GM23248 (cell line): ENCODE measurements at regions not wholly inside any gene's neighbourhood (a gene's known extent, or its start where the extent isn't known, plus 50 kb on each side); places are given as distances from the start of the nearest gene placed in this dataset.
"Not testable (repeated sequence)": the region's sequence is repeated elsewhere in the genome, so short reads cannot be mapped to it uniquely, and the experiment has no call there.

Experiments
- DNase-seq: peaks from one replicate; pipeline ENCODE4 v3.0.0-alpha.2; 2015
- H2AFZ ChIP-seq: fragments of 200-600 bp; sonication (generic); 2 replicates; pipeline ENCODE4 v1.6.1; 2016; ENCODE audit warnings: antibody characterized with exemption
- H3F3A ChIP-seq: fragments of 200-600 bp; sonication (generic); 2 replicates; pipeline ENCODE4 v1.6.1; 2016; ENCODE audit warnings: mild to moderate bottlenecking, antibody characterized with exemption, mixed run types; ENCODE audit not compliant: insufficient read depth
- H3K27ac ChIP-seq: fragments of 200-600 bp; sonication (generic); 2 replicates; pipeline ENCODE4 v1.5.1; 2016; ENCODE audit warnings: mild to moderate bottlenecking
- H3K27me3 ChIP-seq: fragments of 200-600 bp; sonication (generic); replicated peaks from 2 replicates; pipeline ENCODE4 v1.6.1; 2016; ENCODE audit warnings: mild to moderate bottlenecking; ENCODE audit not compliant: insufficient read depth
- H3K36me3 ChIP-seq: fragments of 200-600 bp; sonication (generic); 2 replicates; pipeline ENCODE4 v1.6.1; 2016; ENCODE audit warnings: low read depth, mild to moderate bottlenecking
- H3K4me1 ChIP-seq: fragments of 200-600 bp; sonication (generic); 2 replicates; pipeline ENCODE4 v1.6.1; 2016; ENCODE audit warnings: mild to moderate bottlenecking; ENCODE audit not compliant: insufficient read depth
- H3K4me2 ChIP-seq: fragments of 200-600 bp; sonication (generic); one replicate; pipeline ENCODE4 v1.6.1; 2016; ENCODE audit warnings: mild to moderate bottlenecking; ENCODE audit not compliant: unreplicated experiment
- H3K4me3 ChIP-seq: fragments of 200-600 bp; sonication (generic); 2 replicates; pipeline ENCODE4 v1.5.1; 2016; ENCODE audit warnings: mild to moderate bottlenecking
- H3K79me2 ChIP-seq: fragments of 200-600 bp; sonication (generic); 2 replicates; pipeline ENCODE4 v1.6.1; 2016; ENCODE audit warnings: mild to moderate bottlenecking; ENCODE audit not compliant: insufficient read depth
- H3K9ac ChIP-seq: fragments of 200-600 bp; sonication (generic); 2 replicates; pipeline ENCODE4 v1.6.1; 2016; ENCODE audit warnings: mild to moderate bottlenecking
- H3K9me2 ChIP-seq: fragments of 200-600 bp; sonication (generic); 2 replicates; pipeline ENCODE4 v1.6.1; 2016; ENCODE audit warnings: mixed run types, mild to moderate bottlenecking, moderate library complexity; ENCODE audit not compliant: insufficient read depth
- H3K9me3 ChIP-seq: fragments of 200-600 bp; sonication (generic); one replicate; pipeline ENCODE4 v1.6.1; 2017; ENCODE audit warnings: low read depth
- H4K20me1 ChIP-seq: fragments of 200-600 bp; sonication (generic); 2 replicates; pipeline ENCODE4 v1.6.0; 2016; ENCODE audit not compliant: insufficient read depth
- EZH2 ChIP-seq: fragments of 200-600 bp; sonication (generic); IDR thresholded peaks from 2 replicates; pipeline ENCODE4 v1.6.1; 2018; ENCODE audit warnings: antibody characterized with exemption, mild to moderate bottlenecking; ENCODE audit not compliant: insufficient read depth, poor library complexity, severe bottlenecking
- EZH2phosphoT487 ChIP-seq: fragments of 200-600 bp; sonication (generic); IDR thresholded peaks from 2 replicates; pipeline ENCODE4 v1.6.1; 2018; ENCODE audit warnings: antibody characterized with exemption, moderate library complexity, mild to moderate bottlenecking, low read depth; ENCODE audit not compliant: insufficient read depth
- WGBS, 2 experiments: methylation state at CpG; one replicate each; pipeline ENCODE4 v1.1.6; 2015 to 2017; ENCODE audit warnings: low lambda C conversion rate in 2 of 2, low coverage in 1 of 2; ENCODE audit errors: missing lambda C conversion rate in 2 of 2; 5-methylcytosine and 5-hydroxymethylcytosine counted together
- in situ Hi-C: fragments of 300-500 bp; cut with MboI; formaldehyde crosslinking; loops from 2 replicates; pipeline ENCODE4 v1.15.0; 2020

DNA sequence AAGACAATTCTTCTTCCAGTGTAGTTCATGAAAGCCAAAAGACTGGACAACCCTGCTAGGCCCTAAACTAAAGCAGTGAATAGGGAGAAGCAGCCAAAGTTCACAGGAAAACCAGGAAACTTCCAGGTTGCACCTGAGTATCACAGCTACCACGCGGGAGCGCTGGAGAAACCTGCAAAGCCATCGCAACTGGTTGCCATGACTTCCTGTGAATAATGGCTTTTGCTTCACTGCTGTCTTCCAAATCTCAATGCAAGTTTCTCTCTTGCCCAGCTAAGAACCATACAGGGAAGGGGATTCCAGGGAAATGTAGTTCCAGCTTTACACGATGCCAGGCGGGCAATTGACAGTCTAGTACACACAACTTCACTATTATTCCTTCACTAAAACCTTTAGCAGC, 114.1 kb downstream of the GXYLT1 start:
- no peaks in the 10 kb centered on the region for H3K36me3 ChIP-seq
- 76 to 85% methylated on average over 6 of the region's 6 CpGs for WGBS, 2 experiments
- H3K4me2 ChIP-seq: no peak overlapping the region
- no peaks in the 10 kb centered on the region for H4K20me1 ChIP-seq
- in situ Hi-C loops: no loop called here
- H3K9me3 ChIP-seq: no peaks in the 10 kb centered on the region
- H3K79me2 ChIP-seq: no peaks in the 10 kb centered on the region
- H3K27ac ChIP-seq: no peak overlapping the region
- no peak for TF ChIP-seq EZH2
- TF ChIP-seq EZH2phosphoT487: no peak
- H3K4me3 ChIP-seq: no peak overlapping the region
- no peak for DNase-seq
- H2AFZ ChIP-seq: no peak overlapping the region
- H3K27me3 ChIP-seq: 0 out of 2 replicates have a peak, but pooled peaks cover 3% of the 10 kb centered on the region
- no peak overlapping the region for H3K9ac ChIP-seq
- H3K4me1 ChIP-seq: no peaks in the 10 kb centered on the region
- no peaks in the 10 kb centered on the region for H3F3A ChIP-seq
- no peaks in the 10 kb centered on the region for H3K9me2 ChIP-seq

- H3K79me2 ChIP-seq: no peaks in the 10 kb centered on the region
- no peak overlapping the region for H2AFZ ChIP-seq
- no peak for DNase-seq
- no peaks in the 10 kb centered on the region for H3K4me1 ChIP-seq
- in situ Hi-C loops: loop anchor here (10.0 kb wide), 1 partner anchor 753 kb away; no protein-coding TSS in a partner anchor
- H3K27ac ChIP-seq: no peak overlapping the region
- H4K20me1 ChIP-seq: no peaks in the 10 kb centered on the region
- no peak overlapping the region for H3K4me2 ChIP-seq
- no peaks in the 10 kb centered on the region for H3K9me2 ChIP-seq
- H3K9ac ChIP-seq: no peak overlapping the region
- no peaks in the 10 kb centered on the region for H3K9me3 ChIP-seq
- TF ChIP-seq EZH2 (no peak), EZH2phosphoT487 (no peak)
- no peak overlapping the region for H3K4me3 ChIP-seq
- 0 out of 2 replicates have a peak, but pooled peaks cover 3% of the 10 kb centered on the region for H3K27me3 ChIP-seq
- no peaks in the 10 kb centered on the region for H3K36me3 ChIP-seq
- no peaks in the 10 kb centered on the region for H3F3A ChIP-seq
- 69 to 76% methylated on average over 5 of the region's 5 CpGs for WGBS, 2 experiments
Observed at GRCh38 chr12:42027546-42027945, 117.1 kb downstream of the GXYLT1 start.

DNA sequence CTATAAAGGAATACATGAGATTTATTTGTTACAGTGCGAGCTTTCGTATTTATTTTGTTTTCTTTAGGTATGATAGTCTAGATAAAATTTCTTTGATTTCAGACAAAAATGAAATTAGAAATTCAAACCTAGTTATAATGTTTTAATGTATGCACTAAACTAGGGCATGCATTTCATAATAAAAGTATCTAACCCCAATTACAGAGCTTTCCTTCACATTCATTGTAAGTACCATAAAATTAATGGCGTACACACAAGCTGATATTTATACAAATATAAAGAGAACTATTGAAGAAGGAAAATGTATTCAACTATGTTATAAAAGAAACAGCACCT, 120.2 kb downstream of the GXYLT1 start:
- H4K20me1 ChIP-seq: no peaks in the 10 kb centered on the region
- H3K36me3 ChIP-seq: no peaks in the 10 kb centered on the region
- H3K4me1 ChIP-seq: no peaks in the 10 kb centered on the region
- H3F3A ChIP-seq: no peaks in the 10 kb centered on the region
- in situ Hi-C loops: loop anchor here (10.0 kb wide), 1 partner anchor 750 kb away; no protein-coding TSS in a partner anchor
- WGBS, 2 experiments: 3 to 8% methylated on average over 3 of the region's 3 CpGs
- H3K9me2 ChIP-seq: no peaks in the 10 kb centered on the region
- no peaks in the 10 kb centered on the region for H3K79me2 ChIP-seq
- TF ChIP-seq EZH2 (no peak), EZH2phosphoT487 (no peak)
- H3K27ac ChIP-seq: no peak overlapping the region
- peak overlapping the region; percentile 66 for H3K4me3 ChIP-seq
- H3K4me2 ChIP-seq: peak overlapping the region; percentile 76
- H3K9me3 ChIP-seq: no peaks in the 10 kb centered on the region
- no peak overlapping the region for H3K9ac ChIP-seq
- no peak for DNase-seq
- 0 out of 2 replicates have a peak, but pooled peaks cover 3% of the 10 kb centered on the region for H3K27me3 ChIP-seq
- H2AFZ ChIP-seq: peak overlapping the region; percentile 85

GRCh38 chr12:42023733-42024494, 120.8 kb downstream of the GXYLT1 start:
- in situ Hi-C loops: loop anchor here (10.0 kb wide), 1 partner anchor 749 kb away; no protein-coding TSS in a partner anchor
- H3K36me3 ChIP-seq: no peaks in the 10 kb centered on the region
- no peaks in the 10 kb centered on the region for H3F3A ChIP-seq
- no peak for TF ChIP-seq EZH2phosphoT487
- TF ChIP-seq EZH2: no peak
- H4K20me1 ChIP-seq: no peaks in the 10 kb centered on the region
- 9 to 10% methylated on average over 25 of the region's 25 CpGs for WGBS, 2 experiments
- H3K4me2 ChIP-seq: peak overlapping the region; percentile 76
- peak; percentile 83 for DNase-seq
- no peaks in the 10 kb centered on the region for H3K9me3 ChIP-seq
- peak overlapping the region; percentile 46; the same call in 1 of the 2 replicates for H3K9ac ChIP-seq
- H3K27ac ChIP-seq: no peak overlapping the region
- H3K27me3 ChIP-seq: 0 out of 2 replicates have a peak, but pooled peaks cover under 1% of the 10 kb centered on the region
- peak overlapping the region; percentile 66 for H3K4me3 ChIP-seq
- H3K4me1 ChIP-seq: no peaks in the 10 kb centered on the region
- H3K79me2 ChIP-seq: no peaks in the 10 kb centered on the region
- H3K9me2 ChIP-seq: no peaks in the 10 kb centered on the region
- peak overlapping the region; percentile 85 for H2AFZ ChIP-seq

- not testable (repeated sequence) for H3K4me3 ChIP-seq, H4K20me1 ChIP-seq, H3K9ac ChIP-seq, H3K36me3 ChIP-seq, H3K9me3 ChIP-seq, H3K27ac ChIP-seq, H3F3A ChIP-seq, DNase-seq, H3K27me3 ChIP-seq, H3K4me2 ChIP-seq, H3K79me2 ChIP-seq, H2AFZ ChIP-seq, H3K4me1 ChIP-seq, H3K9me2 ChIP-seq
- WGBS, 2 experiments: 84 to 85% methylated on average over 9 of the region's 9 CpGs
- in situ Hi-C loops: loop anchor here (10.0 kb wide), 1 partner anchor 747 kb away; no protein-coding TSS in a partner anchor
Observed at GRCh38 chr12:42021937-42022336, 122.7 kb downstream of the GXYLT1 start.
